Thyroid gland (tissue), 4 donors: ENCODE measurements at regions not wholly inside any gene's neighbourhood (a gene's known extent, or its start where the extent isn't known, plus 50 kb on each side); places are given as distances from the start of the nearest gene placed in this dataset.

ENCODE experiments used
- CTCF ChIP-seq, 6 experiments: fragments of 200-600 bp in 3 of 6; fragments of 450-650 bp in 3 of 6; sonication (generic) in 3 of 6; IDR thresholded peaks; one replicate each; pipeline ENCODE4 v1.5.1; 2016 to 2019; ENCODE audit warnings: antibody characterized with exemption in 6 of 6, mild to moderate bottlenecking in 2 of 6, inconsistent platforms in 1 of 6, moderate library complexity in 1 of 6
- POLR2A ChIP-seq, 2 donors: fragments of 450-650 bp; IDR thresholded peaks; one replicate each; pipeline ENCODE4 v1.6.1; 2017; ENCODE audit warnings: antibody characterized with exemption in 2 of 2, mild to moderate bottlenecking in 2 of 2, moderate library complexity in 1 of 2

DNA sequence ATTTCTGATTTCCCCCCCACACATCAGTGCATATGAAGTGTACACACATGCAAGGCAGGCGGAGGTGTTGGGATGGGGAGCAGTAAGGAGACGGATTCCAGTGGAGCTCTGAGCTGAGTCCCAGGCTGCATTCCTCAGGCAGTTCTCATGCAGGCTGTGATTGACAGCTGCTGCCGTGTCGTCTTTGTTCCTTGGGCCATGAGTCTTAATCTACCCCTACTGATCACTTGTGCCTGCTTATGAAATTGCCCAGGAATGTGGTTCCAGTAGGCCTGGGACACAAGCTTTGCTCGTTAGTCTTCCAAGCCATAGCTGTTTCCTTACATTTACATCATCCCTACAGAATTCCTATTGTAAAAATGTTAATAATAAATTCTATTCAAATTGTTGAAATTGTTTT, 1241.9 kb downstream of the UQCRFS1 start:
- TF ChIP-seq CTCF (IDR thresholded peaks at IDR 0.05) (no peak), POLR2A (IDR thresholded peaks at IDR 0.05) (no peak)
